Cerebellar nuclear complex (tissue), 1 donor: ENCODE measurements at regions not wholly inside any gene's neighbourhood (a gene's known extent, or its start where the extent isn't known, plus 50 kb on each side); places are given as distances from the start of the nearest gene placed in this dataset.
"Not testable (repeated sequence)": the region's sequence is repeated elsewhere in the genome, so short reads cannot be mapped to it uniquely, and the experiment has no call there.

Experiments used
- DNase-seq, 2 experiments: peaks; one replicate each; lab custom pipeline; 2025; lab: John Stamatoyannopoulos, UW

- no peak for DNase-seq
These were observed 642.6 kb upstream of the HS3ST1 start for GRCh38 chr4:12071316-12071715.

GRCh38 chr4:12053966-12054365 lies 625.3 kb upstream of the HS3ST1 start:
- DNase-seq: no peak

- no peak for DNase-seq
These were observed 624.9 kb upstream of the HS3ST1 start for GRCh38 chr4:12053556-12053955.

GRCh38 chr4:12050357-12050756 lies 621.7 kb upstream of the HS3ST1 start:
- no peak for DNase-seq

GRCh38 chr4:12042818-12043217 lies 614.1 kb upstream of the HS3ST1 start:
- DNase-seq: no peak

- no peak for DNase-seq
These were observed 613.1 kb upstream of the HS3ST1 start for GRCh38 chr4:12041828-12042227.

- no peak for DNase-seq
These were observed 607.8 kb upstream of the HS3ST1 start for GRCh38 chr4:12036450-12036849.

GRCh38 chr4:12028258-12028657 lies 599.6 kb upstream of the HS3ST1 start:
- DNase-seq: no peak

GRCh38 chr4:12022409-12022808 lies 593.7 kb upstream of the HS3ST1 start:
- DNase-seq: no peak

- DNase-seq: no peak
These were observed 588.0 kb upstream of the HS3ST1 start for GRCh38 chr4:12016729-12017128.

- DNase-seq: no peak
These were observed 576.8 kb upstream of the HS3ST1 start for GRCh38 chr4:12005471-12005870.

- DNase-seq: not testable (repeated sequence)
These were observed 567.9 kb upstream of the HS3ST1 start for GRCh38 chr4:11996581-11996980.

- no peak for DNase-seq
These were observed 548.1 kb upstream of the HS3ST1 start for GRCh38 chr4:11976726-11977263.

- no peak for DNase-seq
These were observed 544.6 kb upstream of the HS3ST1 start for GRCh38 chr4:11973270-11973669.

GRCh38 chr4:11970754-11971153 lies 542.1 kb upstream of the HS3ST1 start:
- DNase-seq: no peak

GRCh38 chr4:11966782-11967181 lies 538.1 kb upstream of the HS3ST1 start:
- DNase-seq: no peak

GRCh38 chr4:11954093-11954492 lies 525.4 kb upstream of the HS3ST1 start:
- DNase-seq: no peak

- DNase-seq: no peak
These were observed 520.7 kb upstream of the HS3ST1 start for GRCh38 chr4:11949355-11949754.

GRCh38 chr4:11947629-11948028 lies 518.9 kb upstream of the HS3ST1 start:
- not testable (repeated sequence) for DNase-seq

- DNase-seq: no peak
These were observed 509.2 kb upstream of the HS3ST1 start for GRCh38 chr4:11937941-11938340.

- no peak for DNase-seq
These were observed 502.6 kb upstream of the HS3ST1 start for GRCh38 chr4:11931266-11931820.

GRCh38 chr4:11929080-11929479 lies 500.4 kb upstream of the HS3ST1 start:
- DNase-seq: no peak

- DNase-seq: no peak
These were observed 490.6 kb upstream of the HS3ST1 start for GRCh38 chr4:11919316-11919715.

GRCh38 chr4:11914406-11914805 lies 485.7 kb upstream of the HS3ST1 start:
- no peak for DNase-seq
